Ovary (tissue), 7 donors: ENCODE measurements at regions not wholly inside any gene's neighbourhood (a gene's known extent, or its start where the extent isn't known, plus 50 kb on each side); places are given as distances from the start of the nearest gene placed in this dataset.

ENCODE experiments used
- DNase-seq, 5 donors: peaks; one replicate each; pipeline ENCODE4 v3.0.0-alpha.2; 2019 to 2020
- H3K27ac ChIP-seq, 2 donors: fragments of 200-600 bp; one replicate each; pipeline versions ENCODE4 v1.5.1 to v1.8.0; 2019 to 2022
- H3K27me3 ChIP-seq: fragments of 200-600 bp; one replicate; pipeline ENCODE4 v1.8.0; 2022
- H3K36me3 ChIP-seq: fragments of 200-600 bp; sonication (generic); one replicate; pipeline ENCODE4 v1.5.1; 2019
- H3K4me1 ChIP-seq: one replicate; pipeline ENCODE4 v1.8.1; 2013; ENCODE audit warnings: mild to moderate bottlenecking, moderate library complexity; ENCODE audit not compliant: insufficient read depth
- H3K4me3 ChIP-seq: fragments of 200-600 bp; sonication (generic); one replicate; pipeline ENCODE4 v1.5.1; 2017
- H3K9me3 ChIP-seq, 2 donors: fragments of 200-600 bp in 1 of 2; sonication (generic) in 1 of 2; one replicate each; pipeline versions ENCODE4 v1.5.1 to v1.8.1; 2013 to 2019; ENCODE audit warnings: mild to moderate bottlenecking in 1 of 2, moderate library complexity in 1 of 2
- CTCF ChIP-seq, 3 donors: fragments of 450-650 bp in 2 of 3; fragments of 200-600 bp in 1 of 3; IDR thresholded peaks; one replicate each; pipeline versions ENCODE4 v1.5.1 to v1.8.0; 2016 to 2022; ENCODE audit warnings: antibody characterized with exemption in 3 of 3, mild to moderate bottlenecking in 1 of 3
- EP300 ChIP-seq: sonication (generic); formaldehyde crosslinking; IDR thresholded peaks from one replicate; pipeline ENCODE4 v1.6.1; 2017; ENCODE audit warnings: antibody characterized with exemption
- POLR2A ChIP-seq: fragments of 450-650 bp; IDR thresholded peaks from one replicate; pipeline ENCODE4 v1.6.1; 2017; ENCODE audit warnings: antibody characterized with exemption, mild to moderate bottlenecking, moderate library complexity
- WGBS, 3 donors: extraction: QIAGEN DNeasy Blood & Tissue Kit in 1 of 3; methylation state at CpG; one replicate each; pipeline versions ENCODE4 v1.1.5 to v1.1.7; 2013 to 2017; 5-methylcytosine and 5-hydroxymethylcytosine counted together
- intact Hi-C, 4 donors: fragments of 100-400 bp; cut with DNase I; formaldehyde crosslinking; loops; one replicate each; pipeline versions ENCODE4 v1.11.0 to v1.15.1; 2022 to 2023
- donor health status: DM: no; HTN: no; CAD: no; lungs with moderate emphysema.
- donor health status: DM: no; HTN: no; CAD: no.
- donor health status: Bipolar disorder and iron deficiency.
- donor health status: DM: no; HTN: no; CAD: no.
- donor health status: DM: yes; HTN: yes; CAD: no.

GRCh38 chr18:21958707-21959450, 210.5 kb upstream of the GATA6 start:
- H3K4me3 ChIP-seq = no peak overlapping the region
- WGBS, 3 donors = 27 to 35% (median 28%) methylated on average over 5 of the region's 5 CpGs
- H3K36me3 ChIP-seq = no peaks in the 10 kb centered on the region
- intact Hi-C loops = loop anchor here in 1 of 4 donors (5.0 kb wide), 2 partner anchors 62 to 767 kb away; no protein-coding TSS in a partner anchor
- TF ChIP-seq CTCF (IDR thresholded peaks at IDR 0.05) (no peak), EP300 (no peak), POLR2A (no peak)
- peak; percentile 20 to 57 (median 30) for DNase-seq
- no peaks in the 10 kb centered on the region for H3K9me3 ChIP-seq
- no peak overlapping the region for H3K27ac ChIP-seq
- no peaks in the 10 kb centered on the region for H3K27me3 ChIP-seq
- H3K4me1 ChIP-seq = no peaks in the 10 kb centered on the region

- intact Hi-C loops = no loop called here
- TF ChIP-seq CTCF (IDR thresholded peaks at IDR 0.05) (no peak), EP300 (no peak), POLR2A (no peak)
- no peaks in the 10 kb centered on the region for H3K4me1 ChIP-seq
- H3K4me3 ChIP-seq = no peak overlapping the region
- DNase-seq = no peak
- H3K36me3 ChIP-seq = no peaks in the 10 kb centered on the region
- 43 to 50% (median 47%) methylated on average over 8 of the region's 8 CpGs for WGBS, 3 donors
- no peaks in the 10 kb centered on the region for H3K9me3 ChIP-seq
- H3K27me3 ChIP-seq = no peaks in the 10 kb centered on the region
- no peak overlapping the region for H3K27ac ChIP-seq
Observed at GRCh38 chr18:21960189-21960588, 209.2 kb upstream of the GATA6 start.

- Histone ChIP-seq H3K4me1 (no peaks in the 10 kb centered on the region), H3K27me3 (no peaks in the 10 kb centered on the region), H3K27ac (no peak overlapping the region), H3K4me3 (no peak overlapping the region), H3K36me3 (no peaks in the 10 kb centered on the region), H3K9me3 (no peaks in the 10 kb centered on the region)
- no peak for DNase-seq
- TF ChIP-seq EP300 (no peak), POLR2A (no peak), CTCF (IDR thresholded peaks at IDR 0.05) (no peak)
- intact Hi-C loops = no loop called here
- 92 to 97% (median 95%) methylated on average over 5 of the region's 5 CpGs for WGBS, 3 donors
Observed at GRCh38 chr18:21963336-21963735, 206.1 kb upstream of the GATA6 start.

GRCh38 chr18:21968338-21968737, 201.1 kb upstream of the GATA6 start:
- Histone ChIP-seq H3K4me3 (no peak overlapping the region), H3K36me3 (no peaks in the 10 kb centered on the region), H3K9me3 (no peaks in the 10 kb centered on the region), H3K4me1 (no peaks in the 10 kb centered on the region), H3K27me3 (no peaks in the 10 kb centered on the region), H3K27ac (no peak overlapping the region)
- TF ChIP-seq CTCF (IDR thresholded peaks at IDR 0.05) = no peak
- TF ChIP-seq EP300 = no peak
- no peak for TF ChIP-seq POLR2A
- intact Hi-C loops = no loop called here
- WGBS, 3 donors = 93 to 95% (median 95%) methylated on average over 4 of the region's 4 CpGs
- no peak for DNase-seq
